Stimulated activated CD4-positive, alpha-beta T cell treated with anti-CD3 and anti-CD28 coated beads, Interleukin-12 subunit alpha, Interleukin-12 subunit beta, amount 100 ng/mL, for 4 hours (primary cell): ENCODE measurements at regions not wholly inside any gene's neighbourhood (a gene's known extent, or its start where the extent isn't known, plus 50 kb on each side); places are given as distances from the start of the nearest gene placed in this dataset.

Experiments used
- DNase-seq: peaks from one replicate; pipeline ENCODE4 v3.0.0-alpha.2; 2020

GRCh38 chr16:74094514-74094913 is 202.1 kb upstream of the PSMD7 start:
- DNase-seq = no peak

GRCh38 chr16:74092336-74092735 is 204.3 kb upstream of the PSMD7 start:
- no peak for DNase-seq

GRCh38 chr16:74090871-74091270 is 205.7 kb upstream of the PSMD7 start:
- no peak for DNase-seq

- no peak for DNase-seq
These were observed 213.1 kb upstream of the PSMD7 start for GRCh38 chr16:74083541-74083940.

GRCh38 chr16:74080311-74080710 is 216.3 kb upstream of the PSMD7 start:
- no peak for DNase-seq

- no peak for DNase-seq
These were observed 217.4 kb upstream of the PSMD7 start for GRCh38 chr16:74079232-74079586.

- no peak for DNase-seq
These were observed 217.9 kb upstream of the PSMD7 start for GRCh38 chr16:74078511-74079231.

- DNase-seq = no peak
These were observed 220.0 kb upstream of the PSMD7 start for GRCh38 chr16:74076568-74076967.

GRCh38 chr16:74075393-74075792 is 221.2 kb upstream of the PSMD7 start:
- DNase-seq = no peak

- no peak for DNase-seq
These were observed 223.2 kb upstream of the PSMD7 start for GRCh38 chr16:74073456-74073855.

- no peak for DNase-seq
These were observed 224.5 kb upstream of the PSMD7 start for GRCh38 chr16:74071996-74072535.

- DNase-seq = no peak
These were observed 226.4 kb upstream of the PSMD7 start for GRCh38 chr16:74070237-74070636.

GRCh38 chr16:74064120-74064735 is 232.4 kb upstream of the PSMD7 start:
- no peak for DNase-seq

GRCh38 chr16:74053826-74054225 is 242.8 kb upstream of the PSMD7 start:
- DNase-seq = no peak

GRCh38 chr16:74053312-74053711 is 243.3 kb upstream of the PSMD7 start:
- no peak for DNase-seq

GRCh38 chr16:74052016-74052415 is 244.6 kb upstream of the PSMD7 start:
- DNase-seq = no peak

GRCh38 chr16:74049027-74049426 is 247.6 kb upstream of the PSMD7 start:
- DNase-seq = no peak

- no peak for DNase-seq
These were observed 250.1 kb upstream of the PSMD7 start for GRCh38 chr16:74046524-74046923.

- DNase-seq = no peak
These were observed 251.1 kb upstream of the PSMD7 start for GRCh38 chr16:74045513-74045912.

- DNase-seq = no peak
These were observed 260.8 kb upstream of the PSMD7 start for GRCh38 chr16:74035816-74036215.

GRCh38 chr16:74034862-74035261 is 261.8 kb upstream of the PSMD7 start:
- DNase-seq = no peak

GRCh38 chr16:74034200-74034599 is 262.4 kb upstream of the PSMD7 start:
- no peak for DNase-seq

GRCh38 chr16:74033441-74033995 is 263.1 kb upstream of the PSMD7 start:
- no peak for DNase-seq

- DNase-seq = no peak
These were observed 265.1 kb upstream of the PSMD7 start for GRCh38 chr16:74031551-74031950.
